ENCODE measurements at regions not wholly inside any gene's neighbourhood (a gene's known extent, or its start where the extent isn't known, plus 50 kb on each side); places are given as distances from the start of the nearest gene placed in this dataset.
"Not testable (repeated sequence)": the region's sequence is repeated elsewhere in the genome, so short reads cannot be mapped to it uniquely, and the experiment has no call there.

DNA sequence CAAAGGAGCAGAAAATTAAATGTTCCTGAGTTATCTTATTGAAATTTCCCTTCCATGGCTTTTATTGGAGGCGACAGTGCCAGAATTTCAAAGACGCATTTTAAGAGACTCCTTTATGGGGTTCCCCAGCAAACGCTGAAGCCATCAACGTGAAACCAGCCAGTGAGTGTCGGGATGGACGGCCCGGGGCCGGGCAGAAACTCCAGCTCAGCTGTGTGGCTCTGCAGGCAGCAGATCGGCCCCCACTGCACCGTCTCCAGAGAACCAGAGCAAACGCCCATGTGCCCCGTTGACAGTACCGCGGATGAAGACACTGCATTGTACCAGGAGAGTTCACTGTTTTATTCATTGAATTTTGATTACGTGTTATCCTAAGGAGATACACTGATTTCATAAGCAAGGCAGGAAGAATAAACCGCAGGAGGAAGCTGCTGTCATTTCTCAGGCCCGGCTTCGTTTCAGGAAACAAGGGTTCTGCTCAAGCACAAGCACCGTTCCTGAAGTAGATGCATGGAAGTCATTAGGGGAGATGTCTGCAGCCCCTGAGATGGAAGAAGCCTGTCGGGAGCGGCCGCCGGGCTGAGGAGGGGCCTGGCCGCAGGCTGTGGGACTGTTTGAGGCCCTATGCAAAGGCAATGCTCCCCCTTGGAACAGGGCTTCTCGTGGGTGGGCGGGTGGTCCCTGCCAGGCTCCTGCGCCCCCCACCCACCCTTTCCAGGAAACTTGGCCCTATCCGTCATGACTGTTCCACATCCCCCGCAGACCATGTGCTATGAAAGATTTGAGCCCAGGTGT is 639.7 kb downstream of the TBC1D22A start:
- TF ChIP-seq, protein P1, sequence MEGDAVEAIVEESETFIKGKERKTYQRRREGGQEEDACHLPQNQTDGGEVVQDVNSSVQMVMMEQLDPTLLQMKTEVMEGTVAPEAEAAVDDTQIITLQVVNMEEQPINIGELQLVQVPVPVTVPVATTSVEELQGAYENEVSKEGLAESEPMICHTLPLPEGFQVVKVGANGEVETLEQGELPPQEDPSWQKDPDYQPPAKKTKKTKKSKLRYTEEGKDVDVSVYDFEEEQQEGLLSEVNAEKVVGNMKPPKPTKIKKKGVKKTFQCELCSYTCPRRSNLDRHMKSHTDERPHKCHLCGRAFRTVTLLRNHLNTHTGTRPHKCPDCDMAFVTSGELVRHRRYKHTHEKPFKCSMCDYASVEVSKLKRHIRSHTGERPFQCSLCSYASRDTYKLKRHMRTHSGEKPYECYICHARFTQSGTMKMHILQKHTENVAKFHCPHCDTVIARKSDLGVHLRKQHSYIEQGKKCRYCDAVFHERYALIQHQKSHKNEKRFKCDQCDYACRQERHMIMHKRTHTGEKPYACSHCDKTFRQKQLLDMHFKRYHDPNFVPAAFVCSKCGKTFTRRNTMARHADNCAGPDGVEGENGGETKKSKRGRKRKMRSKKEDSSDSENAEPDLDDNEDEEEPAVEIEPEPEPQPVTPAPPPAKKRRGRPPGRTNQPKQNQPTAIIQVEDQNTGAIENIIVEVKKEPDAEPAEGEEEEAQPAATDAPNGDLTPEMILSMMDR (IDR thresholded peaks at IDR 0.05; ENCODE audit: extremely low read depth, missing control alignments): no peak
- no peak for DNase-seq (ENCODE audit: low spot score)

DNA sequence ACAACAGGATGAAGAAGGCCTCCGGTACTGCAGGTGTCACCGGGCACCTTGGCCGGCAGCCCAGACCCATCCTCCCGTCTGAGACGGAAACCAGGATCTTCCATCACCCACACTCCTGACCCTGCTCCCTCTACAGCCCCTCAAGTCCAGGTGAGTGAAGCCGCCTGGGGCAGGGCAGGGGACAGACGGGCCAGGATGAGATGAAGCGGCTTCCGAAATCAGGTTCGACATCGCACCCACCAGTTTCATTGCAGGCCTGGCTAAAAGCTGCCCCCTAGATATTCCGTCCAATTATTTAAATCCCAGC is 639.1 kb downstream of the TBC1D22A start:
- TF ChIP-seq, protein P1 (IDR thresholded peaks at IDR 0.05; ENCODE audit: extremely low read depth, missing control alignments): no peak
- DNase-seq (ENCODE audit: low spot score): no peak

DNA sequence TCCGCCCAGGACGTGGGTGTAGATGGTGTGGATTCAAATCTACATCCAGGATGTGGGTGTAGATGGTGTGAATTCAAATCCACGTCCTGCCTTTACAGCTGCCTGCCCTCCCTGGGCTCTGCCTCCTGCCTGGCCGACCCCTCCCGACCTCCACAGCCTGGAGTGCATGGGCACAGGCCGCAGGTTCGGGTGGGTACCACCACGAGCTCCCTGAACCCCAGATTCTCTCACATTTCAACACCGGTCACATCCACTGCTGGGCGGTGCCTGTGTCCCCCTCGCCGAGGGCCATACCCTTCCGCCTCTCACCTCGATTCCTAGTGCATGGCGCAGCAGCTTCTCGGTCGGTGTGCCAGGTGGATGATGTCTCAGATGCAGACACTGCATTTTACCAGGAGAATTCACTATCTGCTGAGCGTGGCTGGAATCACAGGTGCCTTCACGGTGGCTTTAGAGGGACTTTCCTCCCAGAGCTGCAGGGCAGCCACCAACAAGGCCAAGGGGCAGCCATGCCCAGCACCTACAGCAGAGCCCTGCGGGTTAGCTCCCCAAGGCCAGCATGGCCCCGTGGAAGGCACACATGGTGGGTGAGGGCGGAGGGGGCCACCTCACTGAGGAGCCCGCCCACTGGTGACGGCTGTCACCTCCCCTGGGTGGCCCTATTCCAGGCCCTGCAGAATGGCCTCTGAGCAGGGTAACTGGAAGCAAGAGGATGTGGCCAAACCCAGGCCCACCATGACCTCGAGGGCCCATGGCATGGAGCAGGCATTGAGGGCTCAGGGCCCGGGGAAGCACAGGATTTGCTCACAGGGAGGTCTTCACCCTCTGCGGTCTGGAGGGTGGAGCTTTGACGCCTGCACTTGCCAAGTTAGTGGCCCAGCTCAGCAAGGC is 638.5 kb downstream of the TBC1D22A start:
- DNase-seq (ENCODE audit: low spot score): no peak

DNA sequence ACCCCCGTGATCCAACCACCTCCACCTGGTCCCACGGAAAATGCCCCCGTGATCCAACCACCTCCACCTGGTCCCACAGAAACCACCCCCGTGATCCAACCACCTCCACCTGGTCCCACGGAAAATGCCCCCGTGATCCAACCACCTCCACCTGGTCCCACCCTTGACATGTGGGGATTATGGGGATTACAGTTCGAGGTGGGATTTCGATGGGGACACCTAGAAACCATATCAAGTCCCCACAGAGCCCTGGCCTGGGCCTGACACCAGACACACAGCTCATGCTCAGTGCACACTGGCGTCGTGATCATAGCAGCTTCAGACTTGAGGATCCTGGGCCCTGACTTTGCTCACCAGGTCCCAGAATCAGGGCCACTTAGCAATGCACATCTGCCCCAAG is 637.7 kb downstream of the TBC1D22A start:
- not testable (repeated sequence) for DNase-seq (ENCODE audit: low spot score)

More for the DNA sequence above, 638.5 kb downstream of the TBC1D22A start:
- TF ChIP-seq, protein P1 (IDR thresholded peaks at IDR 0.05; ENCODE audit: extremely low read depth, missing control alignments): no peak

DNA sequence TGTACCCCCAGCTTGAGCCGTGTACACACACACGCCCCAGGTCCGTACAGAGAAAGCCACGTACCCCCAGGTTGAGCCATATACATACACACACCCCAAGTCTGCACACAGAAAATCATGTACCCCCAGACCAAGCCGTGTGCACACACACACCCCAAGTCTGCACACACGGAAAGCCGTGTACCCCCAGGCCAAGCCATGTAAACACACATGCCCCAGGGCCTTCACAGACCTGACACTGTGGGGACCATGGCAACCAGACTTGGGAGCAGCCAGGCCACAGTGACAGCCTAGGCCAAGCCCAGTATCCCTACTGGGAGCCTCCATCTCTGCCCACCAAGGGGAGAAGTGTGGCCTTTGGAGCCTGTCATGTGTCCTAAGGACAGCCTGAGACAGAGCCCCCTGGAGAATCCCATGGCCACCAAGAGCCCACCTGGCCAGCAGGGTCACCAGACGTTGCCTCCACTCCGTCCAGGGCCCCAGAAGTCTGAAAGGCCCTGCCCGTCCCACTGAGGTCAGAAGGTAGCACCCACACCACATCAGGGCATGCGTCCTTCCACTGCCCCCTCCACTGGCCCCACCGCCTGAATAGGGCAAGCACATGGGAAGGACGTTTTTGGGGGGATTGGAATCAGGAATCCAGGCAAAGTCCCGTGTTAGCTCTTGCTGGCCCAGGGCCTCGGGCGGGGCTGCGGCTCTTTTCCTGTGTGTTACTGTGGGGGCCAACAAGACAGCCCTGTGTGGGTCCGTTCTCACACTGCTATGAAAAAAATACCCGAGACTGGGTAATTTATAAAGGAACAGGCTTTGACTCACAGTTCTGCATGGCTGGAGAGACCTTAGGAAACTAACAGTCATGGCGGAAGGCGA is 636.7 kb downstream of the TBC1D22A start:
- DNase-seq (ENCODE audit: low spot score): no peak
- TF ChIP-seq, protein P1 (IDR thresholded peaks at IDR 0.05; ENCODE audit: extremely low read depth, missing control alignments): no peak

DNA sequence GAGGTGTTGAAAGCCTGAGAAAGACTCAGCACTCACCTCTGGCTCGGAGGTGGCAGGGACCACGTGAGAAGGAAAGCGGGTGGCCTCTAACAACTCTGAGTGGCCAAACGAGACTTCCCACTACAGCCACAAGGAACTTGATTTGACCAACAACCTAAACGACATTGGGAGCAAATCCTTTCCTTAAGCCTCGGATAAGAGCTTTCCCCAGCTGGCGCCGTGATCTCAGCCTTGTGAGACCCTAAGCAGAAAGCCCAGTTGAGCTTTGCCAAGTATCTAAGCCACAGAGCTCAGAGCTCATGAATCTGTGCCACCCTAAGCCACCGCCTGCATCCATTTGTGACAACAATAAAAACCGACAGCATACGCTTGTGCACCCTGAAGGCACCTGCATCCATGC is 636.0 kb downstream of the TBC1D22A start:
- DNase-seq (ENCODE audit: low spot score): no peak
- TF ChIP-seq, protein P1 (IDR thresholded peaks at IDR 0.05; ENCODE audit: extremely low read depth, missing control alignments): no peak

DNA sequence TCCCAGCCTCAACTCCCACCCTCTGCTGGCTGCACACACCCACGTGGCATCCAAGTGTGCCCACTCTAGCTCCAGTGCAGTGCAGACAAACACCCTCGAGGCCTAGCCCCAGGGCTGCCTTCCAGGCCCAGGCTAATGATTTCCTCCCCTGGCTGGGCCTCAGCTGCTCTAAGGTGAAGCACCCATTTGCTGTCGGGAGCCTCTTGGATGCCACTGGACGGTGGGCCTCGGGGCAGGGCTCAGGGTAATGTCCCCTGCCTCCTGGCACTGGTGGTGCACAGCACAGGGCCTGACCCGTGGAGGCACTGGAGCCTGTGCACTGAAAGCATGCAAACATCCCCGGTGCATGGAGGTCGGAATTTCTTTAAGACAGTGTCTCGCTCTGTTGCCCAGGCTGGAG is 635.2 kb downstream of the TBC1D22A start:
- TF ChIP-seq, protein P1 (IDR thresholded peaks at IDR 0.05; ENCODE audit: extremely low read depth, missing control alignments): no peak

More for the DNA sequence above, 635.2 kb downstream of the TBC1D22A start:
- no peak for DNase-seq (ENCODE audit: low spot score)

Measured in GM20000 (cell line).